GM12892 (cell line): ENCODE measurements at regions not wholly inside any gene's neighbourhood (a gene's known extent, or its start where the extent isn't known, plus 50 kb on each side); places are given as distances from the start of the nearest gene placed in this dataset.

ENCODE experiments used
- POLR2A ChIP-seq: IDR thresholded peaks from 2 replicates; pipeline ENCODE4 v1.6.1; 2011; ENCODE audit warnings: low read depth, low read length, control low read depth
- POLR2AphosphoS5 ChIP-seq: IDR thresholded peaks from 2 replicates; pipeline ENCODE4 v1.6.1; 2011; ENCODE audit warnings: low read depth, low read length, control low read depth
- TAF1 ChIP-seq: IDR thresholded peaks from 2 replicates; pipeline ENCODE4 v1.6.1; 2011; ENCODE audit warnings: low read depth, mild to moderate bottlenecking, control low read depth, low read length, borderline replicate concordance

DNA sequence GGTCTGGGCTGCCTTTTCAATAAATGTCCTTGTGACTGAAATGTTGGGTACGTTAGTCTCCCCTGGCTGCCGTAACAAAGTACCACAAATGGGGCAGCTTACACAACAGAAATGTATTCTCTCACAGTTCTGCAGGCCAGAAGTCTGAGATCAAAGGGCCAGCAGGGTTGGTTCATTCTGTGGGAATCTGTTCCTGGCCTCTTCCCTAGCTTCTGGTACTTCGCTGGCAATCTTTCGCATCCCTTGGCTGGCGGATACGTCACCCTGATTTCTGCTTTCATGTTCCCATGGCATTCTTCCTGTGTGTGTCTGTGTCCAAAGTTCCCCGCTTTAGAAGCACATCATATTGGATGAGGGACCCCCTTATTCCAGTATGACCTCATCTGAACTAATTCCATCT lies 95.8 kb upstream of the NCOR2 start:
- TF ChIP-seq POLR2A (no peak), TAF1 (no peak), POLR2AphosphoS5 (no peak)
